Fibroblast of the aortic adventitia (primary cell): ENCODE measurements at regions not wholly inside any gene's neighbourhood (a gene's known extent, or its start where the extent isn't known, plus 50 kb on each side); places are given as distances from the start of the nearest gene placed in this dataset.

ENCODE experiments used
- DNase-seq: peaks from one replicate; pipeline ENCODE4 v3.0.0-alpha.2; 2010; ENCODE audit warnings: low read depth
- H3K4me3 ChIP-seq: 2 replicates; pipeline ENCODE4 v1.5.1; 2011; ENCODE audit warnings: low read depth, mild to moderate bottlenecking, control low read depth, low read length, moderate library complexity
- TF ChIP-seq, protein P1 (sequence below): IDR thresholded peaks from 2 replicates; pipeline ENCODE4 v1.5.1; 2011; ENCODE audit warnings: mild to moderate bottlenecking, low read length, control low read depth, inconsistent platforms; ENCODE audit not compliant: insufficient read depth

DNA sequence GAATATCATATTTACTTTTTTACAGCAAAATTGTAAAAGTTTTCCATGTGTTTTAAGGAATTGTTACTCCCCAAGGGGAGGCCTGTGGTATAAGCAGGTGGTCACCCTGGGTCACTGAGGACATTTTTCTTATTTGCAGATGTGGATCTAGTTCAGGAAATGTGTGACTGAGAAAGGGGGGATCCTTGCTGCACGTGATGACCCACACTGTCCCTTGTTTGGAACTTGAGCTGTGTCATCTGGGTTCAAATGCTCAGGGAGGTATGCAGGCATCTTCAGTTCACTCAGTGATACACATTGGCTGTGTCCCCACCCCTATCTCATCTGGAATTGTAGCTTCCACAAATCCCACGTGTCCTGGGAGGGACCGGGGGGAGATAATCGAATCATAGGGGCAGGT, 431.9 kb upstream of the CDH4 start:
- no peak for DNase-seq
- TF ChIP-seq, protein P1, sequence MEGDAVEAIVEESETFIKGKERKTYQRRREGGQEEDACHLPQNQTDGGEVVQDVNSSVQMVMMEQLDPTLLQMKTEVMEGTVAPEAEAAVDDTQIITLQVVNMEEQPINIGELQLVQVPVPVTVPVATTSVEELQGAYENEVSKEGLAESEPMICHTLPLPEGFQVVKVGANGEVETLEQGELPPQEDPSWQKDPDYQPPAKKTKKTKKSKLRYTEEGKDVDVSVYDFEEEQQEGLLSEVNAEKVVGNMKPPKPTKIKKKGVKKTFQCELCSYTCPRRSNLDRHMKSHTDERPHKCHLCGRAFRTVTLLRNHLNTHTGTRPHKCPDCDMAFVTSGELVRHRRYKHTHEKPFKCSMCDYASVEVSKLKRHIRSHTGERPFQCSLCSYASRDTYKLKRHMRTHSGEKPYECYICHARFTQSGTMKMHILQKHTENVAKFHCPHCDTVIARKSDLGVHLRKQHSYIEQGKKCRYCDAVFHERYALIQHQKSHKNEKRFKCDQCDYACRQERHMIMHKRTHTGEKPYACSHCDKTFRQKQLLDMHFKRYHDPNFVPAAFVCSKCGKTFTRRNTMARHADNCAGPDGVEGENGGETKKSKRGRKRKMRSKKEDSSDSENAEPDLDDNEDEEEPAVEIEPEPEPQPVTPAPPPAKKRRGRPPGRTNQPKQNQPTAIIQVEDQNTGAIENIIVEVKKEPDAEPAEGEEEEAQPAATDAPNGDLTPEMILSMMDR = no peak
- H3K4me3 ChIP-seq = no peak overlapping the region

DNA sequence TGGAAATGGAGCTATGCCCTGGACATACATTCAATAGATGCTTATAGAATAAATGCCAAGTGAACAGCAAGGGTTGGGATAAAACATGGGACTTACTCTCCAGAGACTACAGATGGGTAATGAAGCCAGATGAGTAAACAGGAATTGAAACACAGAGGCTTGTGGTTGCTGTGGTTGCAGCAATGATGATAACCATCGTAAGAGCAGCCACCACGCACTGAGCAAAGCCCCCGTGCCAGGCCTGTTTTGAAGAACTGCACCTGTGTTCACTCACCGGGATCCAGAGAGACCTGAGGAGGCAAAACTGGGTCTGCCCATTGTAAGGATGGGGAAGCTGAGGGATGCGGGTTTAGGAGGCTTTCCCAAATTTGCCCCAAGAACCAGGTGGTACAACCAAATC, 431.1 kb upstream of the CDH4 start:
- no peak overlapping the region for H3K4me3 ChIP-seq
- TF ChIP-seq, protein P1 = no peak
- DNase-seq = no peak

DNA sequence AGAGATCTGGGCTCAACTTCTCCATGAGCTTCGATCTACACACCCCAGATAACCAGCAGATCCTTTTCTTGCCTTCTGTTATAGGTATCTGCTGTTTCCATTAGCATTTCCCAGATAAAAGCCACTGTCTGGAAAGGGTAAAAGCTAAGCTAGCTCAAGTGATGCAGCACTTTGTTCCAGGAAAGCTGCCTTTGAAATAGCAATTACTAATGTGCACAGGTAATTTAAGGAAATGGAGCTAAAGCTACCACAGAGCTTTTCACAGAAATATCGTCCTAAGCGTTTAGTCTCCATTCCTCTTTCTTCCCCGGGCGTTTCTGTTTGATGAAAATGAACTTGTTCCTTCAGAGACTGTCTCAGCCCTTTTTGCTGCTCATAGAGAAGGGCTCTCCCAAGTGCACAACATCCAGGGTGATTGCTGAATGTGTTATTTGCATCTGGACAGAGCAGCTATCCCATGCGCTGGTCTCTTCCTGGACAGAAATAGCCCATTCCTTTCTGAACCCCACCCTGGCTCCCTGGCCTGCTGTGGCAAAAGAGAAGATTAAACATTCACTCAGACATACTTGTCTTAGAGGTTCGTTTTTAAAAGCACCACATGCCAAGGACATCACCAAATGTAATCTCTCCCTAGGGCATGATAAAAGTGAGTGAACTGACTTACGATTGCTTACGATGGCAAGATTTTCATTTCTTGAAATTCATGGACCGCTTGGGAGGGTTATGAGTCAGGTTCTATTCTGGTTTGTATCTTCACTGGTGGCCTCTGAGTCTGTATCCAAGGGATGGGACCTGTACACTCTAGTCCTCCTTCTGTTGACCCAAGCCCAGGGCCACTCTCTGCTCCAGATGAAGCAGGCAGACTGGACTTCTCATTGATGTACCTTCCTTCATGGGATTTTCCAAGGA, 429.1 kb upstream of the CDH4 start:
- TF ChIP-seq, protein P1 = no peak
- H3K4me3 ChIP-seq = no peak overlapping the region
- no peak for DNase-seq

DNA sequence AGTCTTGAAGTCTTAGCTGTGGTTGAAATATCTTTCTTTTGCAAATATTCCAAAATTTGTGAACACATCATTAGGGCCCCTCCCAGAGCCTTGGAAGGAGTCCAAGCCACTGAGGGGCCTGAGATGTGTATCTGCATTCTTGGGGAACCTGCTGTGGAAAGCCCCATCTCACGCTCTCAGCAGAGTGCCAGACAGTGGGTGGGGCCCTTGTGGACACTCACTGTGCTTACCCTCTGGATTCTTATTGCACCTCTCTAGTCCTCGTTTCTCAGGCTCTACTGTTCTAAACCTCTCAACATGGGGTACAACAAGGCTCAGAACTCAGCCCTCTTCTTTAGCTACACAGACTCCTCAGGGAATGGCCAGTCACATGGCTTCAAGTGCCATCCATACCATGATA, 416.2 kb upstream of the CDH4 start:
- no peak for DNase-seq
- H3K4me3 ChIP-seq = no peak overlapping the region
- TF ChIP-seq, protein P1 = no peak

DNA sequence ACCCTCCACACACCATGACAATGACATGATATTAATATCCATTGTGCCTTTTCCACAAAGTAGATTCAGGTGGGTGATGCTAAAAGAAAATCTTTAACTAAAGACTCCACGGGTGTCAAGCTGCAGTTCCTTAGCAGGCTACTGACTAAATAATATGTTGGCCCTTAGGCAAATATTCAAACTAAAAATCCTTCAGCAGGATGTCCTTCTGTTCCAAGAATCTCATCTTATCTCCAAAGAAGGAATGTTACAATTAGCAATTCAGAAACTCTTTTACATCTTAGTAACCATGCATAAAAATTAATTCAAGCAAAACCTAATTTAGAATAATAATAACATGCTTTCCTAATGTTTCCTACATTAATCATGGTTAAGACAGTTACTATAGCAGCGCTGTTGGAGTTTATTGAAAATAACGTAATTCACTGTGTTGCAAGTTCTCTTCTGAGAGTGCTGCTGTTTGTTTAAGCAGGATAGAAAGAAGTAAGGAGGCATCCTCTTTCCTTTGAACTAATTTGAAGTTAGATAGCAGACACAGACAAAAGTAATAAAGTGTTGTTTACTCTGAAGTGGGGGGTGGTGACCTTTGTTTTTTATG, 414.8 kb upstream of the CDH4 start:
- no peak for DNase-seq
- TF ChIP-seq, protein P1 = no peak
- no peak overlapping the region for H3K4me3 ChIP-seq

DNA sequence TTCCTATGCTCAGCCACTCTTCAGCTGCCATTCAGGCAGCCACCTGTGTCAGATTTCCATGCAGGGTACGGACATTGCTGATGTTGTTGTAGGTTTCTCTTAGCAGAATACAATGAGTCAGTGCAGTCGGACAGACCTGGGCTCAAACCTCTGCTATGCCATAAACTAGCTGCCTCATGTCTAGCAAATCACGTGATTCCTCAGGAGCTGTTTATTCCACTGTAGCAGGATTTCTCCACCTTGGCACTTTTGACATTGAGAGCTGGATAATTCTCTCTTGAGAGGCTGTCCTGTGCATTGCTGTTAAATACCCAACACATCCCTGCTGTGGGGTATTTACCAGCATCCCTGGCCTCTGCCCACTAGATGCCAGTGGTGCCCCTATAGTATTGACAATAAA, 413.8 kb upstream of the CDH4 start:
- no peak for DNase-seq
- H3K4me3 ChIP-seq = no peak overlapping the region
- TF ChIP-seq, protein P1 = no peak
